Esophagus squamous epithelium (tissue), 5 donors: ENCODE measurements at regions not wholly inside any gene's neighbourhood (a gene's known extent, or its start where the extent isn't known, plus 50 kb on each side); places are given as distances from the start of the nearest gene placed in this dataset.

Experiments
- DNase-seq: peaks from one replicate; lab custom pipeline; 2025; lab: John Stamatoyannopoulos, UW
- H3K27ac ChIP-seq, 4 donors: fragments of 200-600 bp; sonication (generic); one replicate each; pipeline ENCODE4 v1.5.1; 2016 to 2019; ENCODE audit warnings: mild to moderate bottlenecking in 1 of 4
- H3K27me3 ChIP-seq, 4 donors: fragments of 200-600 bp; sonication (generic); 1 replicate in 3 of 4; 2 replicates in 1 of 4; pipeline versions ENCODE4 v1.5.1 to v1.6.0; 2017 to 2021; ENCODE audit warnings: antibody characterized with exemption in 1 of 4
- H3K36me3 ChIP-seq, 3 donors: fragments of 200-600 bp; sonication (generic); one replicate each; pipeline ENCODE4 v1.5.1; 2016 to 2019
- H3K4me1 ChIP-seq, 3 donors: fragments of 200-600 bp; sonication (generic); one replicate each; pipeline ENCODE4 v1.5.1; 2017 to 2019
- H3K4me3 ChIP-seq, 4 donors: fragments of 200-600 bp; sonication (generic); 1 replicate in 3 of 4; 2 replicates in 1 of 4; pipeline ENCODE4 v1.5.1; 2016 to 2019; ENCODE audit warnings: mild to moderate bottlenecking in 2 of 4, moderate library complexity in 1 of 4
- H3K9me3 ChIP-seq, 3 donors: fragments of 200-600 bp; sonication (generic); one replicate each; pipeline ENCODE4 v1.5.1; 2016 to 2019
- CTCF ChIP-seq, 6 experiments: fragments of 450-650 bp in 4 of 6; fragments of 200-600 bp in 2 of 6; sonication (generic) in 2 of 6; IDR thresholded peaks; one replicate each; pipeline ENCODE4 v1.5.1; 2016 to 2019; ENCODE audit warnings: antibody characterized with exemption in 6 of 6, mild to moderate bottlenecking in 4 of 6, moderate library complexity in 4 of 6
- POLR2A ChIP-seq, 4 donors: fragments of 450-650 bp; IDR thresholded peaks; one replicate each; pipeline ENCODE4 v1.6.1; 2017; ENCODE audit warnings: antibody characterized with exemption in 4 of 4, mild to moderate bottlenecking in 4 of 4, moderate library complexity in 3 of 4
- WGBS, 2 donors: methylation state at CpG; one replicate each; pipeline ENCODE4 v1.1.5; 2018; 5-methylcytosine and 5-hydroxymethylcytosine counted together
- intact Hi-C: fragments of 100-400 bp; cut with DNase I; formaldehyde crosslinking; loops from one replicate; pipeline ENCODE4 v1.15.0; 2022
- donor health status: DM: yes; HTN: yes; CAD: no.

- 62 to 77% methylated on average over 2 of the region's 2 CpGs for WGBS, 2 donors
- TF ChIP-seq CTCF (IDR thresholded peaks at IDR 0.05) (no peak), POLR2A (IDR thresholded peaks at IDR 0.05) (no peak)
Observed at GRCh38 chr2:145010635-145011034, 490.7 kb upstream of the ZEB2 start.

GRCh38 chr2:145007960-145008263 lies 488.0 kb upstream of the ZEB2 start:
- TF ChIP-seq CTCF (IDR thresholded peaks at IDR 0.05) (no peak), POLR2A (IDR thresholded peaks at IDR 0.05) (no peak)
- Histone ChIP-seq H3K27ac (peak overlapping the region in 2 of 4 donors; percentile 45 to 57), H3K4me3 (peak overlapping the region in 1 of 4 donors; percentile 7), H3K27me3 (peaks cover 0 to 6% (median 0%) of the 10 kb centered on the region in 4 donors), H3K4me1 (peaks cover 0 to 14% (median 5%) of the 10 kb centered on the region in 3 donors), H3K36me3 (no peaks in the 10 kb centered on the region), H3K9me3 (no peaks in the 10 kb centered on the region)
- intact Hi-C loops = no loop called here
- no peak for DNase-seq

More at GRCh38 chr2:145010635-145011034, 490.7 kb upstream of the ZEB2 start:
- no peak overlapping the region for H3K27ac ChIP-seq
- intact Hi-C loops = no loop called here
- H3K36me3 ChIP-seq = no peaks in the 10 kb centered on the region
- H3K27me3 ChIP-seq = peaks cover 0 to 6% (median 0%) of the 10 kb centered on the region in 4 donors
- peaks cover 0 to 16% (median 5%) of the 10 kb centered on the region in 3 donors for H3K4me1 ChIP-seq
- no peak overlapping the region for H3K4me3 ChIP-seq
- no peak for DNase-seq
- no peaks in the 10 kb centered on the region for H3K9me3 ChIP-seq

DNA sequence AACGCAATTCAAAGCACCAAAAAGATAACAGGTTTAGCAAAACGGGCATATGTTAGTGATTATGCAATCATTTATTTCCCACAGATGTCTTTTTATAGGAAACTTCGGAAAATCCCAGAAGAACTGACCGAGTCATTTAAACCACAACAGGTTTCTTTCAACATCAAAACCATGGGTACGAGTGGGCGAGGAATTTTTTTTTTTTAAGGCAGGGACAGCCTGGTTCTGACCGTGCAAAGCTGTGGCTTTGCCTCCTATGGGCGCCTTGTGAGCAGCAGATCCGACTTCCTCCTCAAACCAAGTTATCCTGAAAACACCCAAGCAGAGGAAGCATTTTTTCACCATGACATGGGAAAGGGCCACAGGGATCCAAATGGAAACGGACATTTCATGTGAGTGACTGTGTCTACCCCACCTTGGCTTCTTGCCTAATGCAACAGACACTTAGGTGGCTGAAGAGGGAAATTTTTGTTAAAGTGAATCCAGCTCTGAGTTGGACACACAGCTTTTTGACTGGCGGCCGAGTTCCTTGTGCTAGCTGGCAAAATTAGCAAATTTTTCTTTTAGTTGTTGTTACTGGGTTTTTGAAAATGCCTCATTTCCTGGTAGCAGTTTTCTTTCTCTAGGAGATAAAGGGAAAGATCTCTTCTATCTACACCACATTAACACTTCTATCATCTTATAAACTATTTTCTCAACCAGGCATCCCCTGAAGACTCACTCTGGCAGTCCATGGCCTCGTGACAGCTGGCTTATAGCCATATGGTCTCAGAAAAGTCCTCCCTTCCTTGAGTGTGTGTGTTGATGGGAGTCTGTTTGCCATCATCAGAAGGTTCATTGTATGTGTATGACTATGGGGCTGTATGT lies 487.4 kb upstream of the ZEB2 start:
- Histone ChIP-seq H3K4me3 (peak overlapping the region in 1 of 4 donors; percentile 7), H3K4me1 (peaks cover 0 to 8% (median 0%) of the 10 kb centered on the region in 3 donors), H3K36me3 (no peaks in the 10 kb centered on the region), H3K27me3 (peaks cover 0 to 6% (median 0%) of the 10 kb centered on the region in 4 donors), H3K27ac (peak overlapping the region in 2 of 4 donors; percentile 45 to 57), H3K9me3 (no peaks in the 10 kb centered on the region)
- no peak for DNase-seq
- 72 to 77% methylated on average over 13 of the region's 13 CpGs for WGBS, 2 donors
- TF ChIP-seq CTCF (IDR thresholded peaks at IDR 0.05) (no peak), POLR2A (IDR thresholded peaks at IDR 0.05) (no peak)
- intact Hi-C loops = no loop called here

DNA sequence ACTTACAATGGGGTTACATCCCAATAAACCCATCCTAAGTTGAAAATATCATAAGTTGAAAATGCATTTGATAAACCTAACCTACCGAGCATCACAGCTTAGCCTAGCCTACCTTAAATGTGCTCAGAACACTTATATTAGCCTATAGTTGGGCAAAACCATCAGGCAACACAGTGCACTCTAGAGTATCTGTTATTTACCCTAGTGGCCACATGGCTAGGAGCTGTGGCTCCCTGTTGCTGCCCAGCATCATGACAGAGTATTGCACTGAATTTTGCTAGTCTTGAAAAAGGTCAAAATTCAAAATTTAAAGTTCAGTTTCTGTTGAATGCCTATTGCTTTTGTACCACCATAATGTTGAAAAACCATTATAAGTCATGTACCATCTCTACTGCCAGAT lies 482.7 kb upstream of the ZEB2 start:
- Histone ChIP-seq H3K27me3 (no peaks in the 10 kb centered on the region), H3K4me3 (no peak overlapping the region), H3K36me3 (no peaks in the 10 kb centered on the region), H3K27ac (no peak overlapping the region), H3K4me1 (no peaks in the 10 kb centered on the region), H3K9me3 (no peaks in the 10 kb centered on the region)
- 92 to 100% methylated on average over 1 of the region's 1 CpG for WGBS, 2 donors
- TF ChIP-seq CTCF (IDR thresholded peaks at IDR 0.05) (no peak), POLR2A (IDR thresholded peaks at IDR 0.05) (no peak)
- no peak for DNase-seq
- intact Hi-C loops = no loop called here

DNA sequence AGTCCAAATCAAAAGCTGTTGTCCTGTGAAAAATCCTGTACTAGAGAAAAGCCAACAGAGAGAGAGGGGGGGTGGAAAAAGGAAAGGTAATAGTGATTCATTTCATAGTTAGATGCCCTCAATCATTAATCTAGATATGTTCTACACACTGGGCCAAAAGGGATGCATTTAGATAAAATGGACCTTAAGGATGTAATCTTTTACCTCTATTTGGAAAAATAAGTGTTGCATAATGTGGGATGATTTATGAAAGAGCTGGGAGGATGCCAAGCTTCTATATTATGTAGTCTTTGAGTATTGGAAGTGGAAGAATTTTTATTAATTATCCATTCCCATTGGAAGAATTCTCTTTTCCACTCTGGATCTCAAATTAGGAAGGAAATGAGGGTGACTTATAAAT lies 480.5 kb upstream of the ZEB2 start:
- Histone ChIP-seq H3K27me3 (no peaks in the 10 kb centered on the region), H3K36me3 (no peaks in the 10 kb centered on the region), H3K27ac (no peak overlapping the region), H3K9me3 (no peaks in the 10 kb centered on the region), H3K4me3 (no peak overlapping the region), H3K4me1 (no peaks in the 10 kb centered on the region)
- intact Hi-C loops = no loop called here
- DNase-seq = no peak
- no peak for TF ChIP-seq CTCF (IDR thresholded peaks at IDR 0.05)
- TF ChIP-seq POLR2A (IDR thresholded peaks at IDR 0.05) = no peak
